NOMO-1 treated with dmso at 0.1 percent for 144 hours (cell line): ENCODE measurements at regions not wholly inside any gene's neighbourhood (a gene's known extent, or its start where the extent isn't known, plus 50 kb on each side); places are given as distances from the start of the nearest gene placed in this dataset.
"Not testable (repeated sequence)": the region's sequence is repeated elsewhere in the genome, so short reads cannot be mapped to it uniquely, and the experiment has no call there.

Source experiments
- DNase-seq: peaks from one replicate; lab custom pipeline; 2025; ENCODE audit not compliant: unreplicated experiment; lab: John Stamatoyannopoulos, UW

DNA sequence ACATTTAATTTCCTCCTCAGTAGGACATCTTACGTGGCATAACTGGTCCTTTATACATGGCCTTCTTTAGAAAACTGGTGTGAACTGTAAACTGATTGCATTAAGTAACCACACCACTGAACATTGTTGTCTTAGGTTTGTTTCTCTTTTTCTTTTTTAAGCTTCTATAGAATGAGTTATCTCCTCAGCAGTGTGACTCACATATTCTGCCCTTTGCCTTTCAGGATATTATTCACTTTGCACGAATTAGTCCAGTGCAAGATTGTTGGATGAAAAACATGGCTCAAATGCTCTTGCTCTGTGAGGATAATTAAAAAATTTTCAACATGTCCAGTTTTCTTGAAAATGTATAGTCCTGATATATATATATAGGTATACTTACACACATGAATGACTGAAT is 147.6 kb downstream of the KBTBD8 start:
- no peak for DNase-seq

DNA sequence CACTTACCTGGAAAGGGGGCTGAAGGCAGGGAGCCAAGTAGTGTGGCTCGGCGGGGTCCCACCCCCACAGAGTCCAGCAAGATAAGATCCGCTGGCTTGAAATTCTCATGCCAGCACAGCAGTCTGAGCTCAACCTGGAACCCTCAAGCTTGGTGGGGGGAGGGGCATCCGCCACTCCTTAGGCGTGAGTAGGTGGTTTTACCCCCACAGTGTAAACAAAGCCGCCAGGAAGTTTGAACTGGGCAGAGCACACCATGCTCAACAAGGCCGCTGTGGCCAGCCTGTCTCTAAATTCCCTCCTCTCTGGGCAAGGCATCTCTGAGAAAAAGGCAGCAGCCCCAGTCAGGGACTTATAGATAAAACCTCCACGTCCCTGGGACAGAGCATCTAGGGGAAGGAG is 156.3 kb downstream of the KBTBD8 start:
- no peak for DNase-seq

DNA sequence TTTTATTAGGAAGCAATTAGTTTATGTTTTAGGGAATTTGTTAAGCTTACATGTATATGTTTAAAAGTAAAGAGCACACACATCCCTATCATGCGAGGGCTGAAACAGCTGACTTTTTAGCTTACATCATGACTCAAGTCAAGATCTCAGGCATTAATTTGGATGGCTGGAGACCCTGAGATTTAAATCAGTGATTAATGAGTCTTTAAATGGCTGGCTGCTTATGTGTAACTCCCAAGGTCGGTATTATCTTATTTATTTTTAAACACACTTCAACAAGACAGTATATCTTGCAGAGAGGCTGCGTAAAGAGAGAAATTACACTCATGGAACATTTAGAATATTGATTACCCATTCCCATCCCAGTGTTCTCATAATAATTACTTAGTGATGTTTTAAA is 169.4 kb downstream of the KBTBD8 start:
- no peak for DNase-seq

DNA sequence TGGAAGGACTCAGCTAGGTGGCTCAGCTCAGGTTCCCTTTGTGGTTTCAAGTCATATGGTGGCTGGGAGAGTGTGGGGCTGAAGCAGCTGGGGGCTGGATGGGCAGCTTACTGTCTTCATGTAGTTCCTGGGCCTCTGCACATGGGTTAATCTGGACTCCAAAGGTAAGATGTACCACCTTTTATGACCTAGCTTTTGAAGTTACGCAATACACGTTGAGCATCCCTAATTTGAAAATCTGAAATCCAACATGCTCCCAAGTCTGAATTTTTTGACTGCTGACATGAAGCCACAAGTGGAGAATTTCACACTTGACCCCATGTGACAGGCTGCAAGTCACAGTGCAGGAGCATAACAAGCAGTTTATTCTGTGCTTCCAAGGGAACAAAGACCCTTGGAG is 173.7 kb downstream of the KBTBD8 start:
- DNase-seq: no peak

DNA sequence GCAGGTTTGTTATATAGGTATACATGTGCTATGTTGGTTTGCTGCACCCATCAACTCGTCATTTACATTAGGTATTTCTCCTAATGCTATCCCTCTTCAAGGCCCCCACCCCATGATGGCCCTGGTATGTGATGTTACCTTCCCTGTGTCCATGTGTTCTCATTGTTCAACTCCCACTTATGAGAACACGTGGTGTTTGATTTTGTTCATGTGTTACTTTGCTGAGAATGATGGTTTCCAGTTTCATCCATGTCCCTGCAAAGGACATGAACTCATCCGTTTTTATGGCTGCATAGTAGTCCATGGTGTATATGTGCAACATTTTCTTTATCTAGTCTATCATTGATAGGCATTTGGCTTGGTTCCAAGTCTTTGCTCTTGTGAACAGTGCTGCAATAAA is 175.0 kb downstream of the KBTBD8 start:
- DNase-seq: not testable (repeated sequence)

GRCh38 chr3:67176396-67176795 is 178.3 kb downstream of the KBTBD8 start:
- no peak for DNase-seq

GRCh38 chr3:67192466-67192865 is 194.4 kb downstream of the KBTBD8 start:
- no peak for DNase-seq

- no peak for DNase-seq
These were observed 198.6 kb downstream of the KBTBD8 start for GRCh38 chr3:67196677-67197076.

DNA sequence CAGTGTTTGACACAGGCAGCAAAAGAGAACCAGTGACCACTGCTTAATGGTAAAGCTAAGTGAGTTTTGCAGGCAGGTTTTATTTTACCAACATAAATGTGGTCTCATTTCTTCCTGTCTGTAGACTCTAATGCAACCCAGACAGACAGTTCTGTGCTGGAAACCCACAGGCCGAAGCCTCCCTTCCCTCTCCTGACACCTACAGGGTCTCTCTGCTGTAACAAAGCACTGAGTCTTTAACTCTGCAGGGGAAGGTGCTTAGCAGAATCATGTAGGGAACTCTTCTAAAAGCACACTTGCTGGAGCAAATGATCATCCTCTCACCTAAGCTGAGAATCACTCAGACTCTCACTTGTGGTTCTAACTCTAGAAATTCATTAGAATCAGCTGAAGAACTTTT is 200.3 kb downstream of the KBTBD8 start:
- DNase-seq: no peak

GRCh38 chr3:67200618-67201017 is 202.5 kb downstream of the KBTBD8 start:
- DNase-seq: no peak

DNA sequence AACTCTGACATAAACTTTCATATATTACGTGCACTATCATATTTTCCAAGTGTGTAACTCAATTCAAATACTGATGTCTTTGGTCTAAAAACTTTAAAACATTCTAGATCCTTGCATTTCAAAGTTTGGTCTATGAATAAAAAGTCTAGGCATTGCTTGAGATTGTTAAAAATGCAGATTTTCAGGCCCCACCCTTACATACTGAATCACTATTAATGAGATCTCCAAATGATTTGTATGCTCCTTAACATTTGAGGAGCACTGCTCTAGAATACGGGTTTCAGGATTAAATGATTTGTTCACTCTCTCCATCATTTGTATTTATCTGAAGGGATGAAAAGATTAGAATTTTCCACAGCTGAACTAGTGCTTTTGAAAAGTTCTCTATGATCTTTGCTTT is 202.9 kb downstream of the KBTBD8 start:
- no peak for DNase-seq

DNA sequence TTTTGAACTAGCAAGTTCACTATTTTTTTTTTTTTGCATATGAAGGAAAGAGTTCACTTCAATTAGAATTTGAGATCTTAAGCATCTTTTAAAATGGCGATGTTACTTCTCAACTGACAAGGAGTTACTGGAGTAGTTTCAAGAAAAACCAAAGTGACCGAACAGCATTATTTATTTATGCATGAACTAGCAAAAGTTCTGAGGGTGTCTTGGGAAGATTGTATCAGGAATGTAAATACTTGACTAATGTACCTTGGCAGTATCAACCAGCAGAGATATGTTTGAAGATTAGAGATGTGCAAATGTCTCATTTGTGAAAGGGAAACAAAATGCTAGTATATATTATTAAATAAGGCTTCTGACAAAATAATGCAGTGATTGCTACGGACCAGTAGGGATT is 203.9 kb downstream of the KBTBD8 start:
- DNase-seq: no peak

GRCh38 chr3:67204951-67205350 is 206.8 kb downstream of the KBTBD8 start:
- no peak for DNase-seq

DNA sequence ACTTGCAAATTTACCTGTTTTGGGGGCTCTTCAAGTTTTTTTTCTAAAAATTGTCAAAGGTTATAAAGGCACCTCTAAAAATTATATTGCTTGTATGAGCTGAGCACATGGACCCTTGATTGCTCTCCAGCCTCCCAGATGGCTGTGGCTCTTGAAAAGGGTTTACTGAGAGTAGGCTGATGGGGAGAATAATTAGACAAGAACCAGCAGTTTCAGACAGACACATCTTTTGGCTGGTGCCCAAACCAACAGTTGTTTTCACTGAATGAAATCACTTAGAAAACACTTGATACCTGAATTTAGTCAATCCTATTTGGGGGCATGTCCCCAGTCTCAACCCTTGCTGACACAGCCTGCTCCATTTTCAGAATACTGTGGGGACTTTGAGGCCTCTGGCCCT is 217.6 kb downstream of the KBTBD8 start:
- no peak for DNase-seq

GRCh38 chr3:67227030-67227429 is 228.9 kb downstream of the KBTBD8 start:
- DNase-seq: no peak

- DNase-seq: no peak
These were observed 230.0 kb downstream of the KBTBD8 start for GRCh38 chr3:67228136-67228535.

DNA sequence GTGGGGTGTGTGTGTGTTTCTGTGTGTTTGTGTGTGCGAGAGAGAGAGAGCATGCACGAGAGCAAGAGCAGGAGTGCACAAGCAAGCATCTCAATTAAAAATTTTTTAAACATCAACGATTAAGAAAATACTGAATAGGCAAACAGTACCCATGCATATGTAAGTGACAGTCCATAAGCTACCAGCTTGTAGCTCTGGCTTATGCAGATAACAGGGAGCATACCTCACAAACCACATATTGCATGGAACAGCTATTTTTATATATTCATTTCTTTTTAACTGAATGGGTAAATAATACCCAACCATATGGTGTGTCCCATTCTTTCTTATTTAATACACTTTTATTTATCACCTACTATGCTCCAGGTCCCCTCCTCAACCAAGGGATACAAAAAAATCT is 234.5 kb downstream of the KBTBD8 start:
- DNase-seq: no peak

DNA sequence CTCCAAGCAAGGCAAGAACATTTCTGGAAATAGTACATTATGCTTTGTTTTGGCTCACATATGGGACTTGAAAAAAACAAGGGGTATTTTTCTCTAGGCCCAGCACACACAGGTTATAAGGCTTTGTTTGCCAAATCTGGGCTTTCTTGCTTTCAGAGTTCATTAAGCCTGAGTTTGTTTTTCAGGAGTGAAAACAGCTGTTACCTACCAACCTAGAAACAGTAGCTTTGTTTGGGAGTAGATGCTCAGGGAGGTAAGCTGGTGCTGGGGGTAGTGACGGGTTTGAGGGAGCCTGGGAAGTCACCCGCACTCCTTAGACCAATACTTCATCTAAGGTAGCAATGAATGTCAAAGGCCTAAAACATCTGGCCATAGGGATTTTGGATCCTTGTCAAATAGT is 241.2 kb downstream of the KBTBD8 start:
- no peak for DNase-seq

DNA sequence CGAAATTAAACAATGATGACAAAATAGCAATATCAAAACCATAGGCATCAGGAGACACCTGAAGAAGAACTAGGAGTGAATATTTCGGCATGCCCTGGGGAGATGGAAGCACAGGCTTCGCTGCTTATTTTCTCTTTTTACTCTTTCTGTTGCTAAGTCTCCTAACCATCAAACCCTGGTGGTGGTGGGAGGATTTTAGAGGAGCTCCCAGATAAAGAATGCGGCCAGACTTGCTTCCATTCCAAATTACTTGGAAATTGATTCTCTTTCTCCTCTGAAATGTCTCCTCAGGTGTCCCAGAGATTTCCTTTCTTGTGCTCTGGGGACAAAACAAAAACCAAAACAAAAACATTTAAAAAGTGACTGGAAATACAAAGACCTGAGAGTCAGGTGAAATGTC is 243.0 kb downstream of the KBTBD8 start:
- DNase-seq: no peak

- no peak for DNase-seq
These were observed 246.0 kb downstream of the KBTBD8 start for GRCh38 chr3:67244130-67244529.

- DNase-seq: no peak
These were observed 247.4 kb downstream of the KBTBD8 start for GRCh38 chr3:67245545-67245944.

DNA sequence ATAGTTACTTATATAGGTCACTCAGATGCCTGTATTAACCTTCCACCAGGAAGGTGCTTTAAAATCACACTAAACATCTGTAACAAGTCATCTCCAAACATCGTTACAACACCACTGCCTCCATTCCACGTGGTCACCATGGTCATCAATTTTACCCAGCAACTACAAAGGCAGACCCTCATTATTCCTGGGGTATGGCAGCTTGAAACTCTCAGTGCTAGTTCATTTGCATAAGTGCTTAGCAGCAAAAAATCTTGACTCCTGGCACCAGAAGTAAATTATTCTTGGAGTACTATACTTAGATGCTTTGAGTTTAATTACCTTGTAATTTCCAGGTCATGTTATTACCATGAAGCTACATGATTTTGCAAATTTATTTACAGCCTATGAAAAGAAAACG is 250.6 kb downstream of the KBTBD8 start:
- DNase-seq: no peak

- DNase-seq: not testable (repeated sequence)
These were observed 254.8 kb downstream of the KBTBD8 start for GRCh38 chr3:67252906-67253305.

GRCh38 chr3:67278015-67278618 is 280.0 kb downstream of the KBTBD8 start:
- no peak for DNase-seq
